ENCODE measurements at regions not wholly inside any gene's neighbourhood (a gene's known extent, or its start where the extent isn't known, plus 50 kb on each side); places are given as distances from the start of the nearest gene placed in this dataset.
A peak's percentile ranks its signal among the peaks of the same experiment; 100 is the strongest.

DNA sequence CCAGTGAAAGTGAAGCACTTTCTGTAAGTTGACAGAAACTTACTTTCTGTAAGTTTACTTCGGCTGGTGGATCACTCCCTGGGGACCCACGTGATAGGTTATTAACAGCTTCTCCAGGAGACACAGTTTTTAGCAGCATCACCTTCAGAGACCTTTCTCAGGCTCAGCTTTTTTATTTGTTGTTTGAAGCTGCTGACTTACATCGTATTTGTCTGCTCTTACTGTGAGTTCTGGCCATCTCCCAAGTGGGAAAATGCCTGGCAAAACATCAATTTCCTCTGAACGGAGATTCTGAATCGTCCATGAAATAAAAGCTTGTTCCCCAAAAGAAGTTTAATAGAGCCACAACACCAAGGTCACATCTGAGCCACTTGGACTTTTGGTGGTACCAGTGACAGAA lies 178.7 kb upstream of the PODXL start:
- Mint-ChIP-seq H3K27me3 (peaks cover 12% of the 10 kb centered on the region), H3K36me3 (no peaks in the 10 kb centered on the region)

DNA sequence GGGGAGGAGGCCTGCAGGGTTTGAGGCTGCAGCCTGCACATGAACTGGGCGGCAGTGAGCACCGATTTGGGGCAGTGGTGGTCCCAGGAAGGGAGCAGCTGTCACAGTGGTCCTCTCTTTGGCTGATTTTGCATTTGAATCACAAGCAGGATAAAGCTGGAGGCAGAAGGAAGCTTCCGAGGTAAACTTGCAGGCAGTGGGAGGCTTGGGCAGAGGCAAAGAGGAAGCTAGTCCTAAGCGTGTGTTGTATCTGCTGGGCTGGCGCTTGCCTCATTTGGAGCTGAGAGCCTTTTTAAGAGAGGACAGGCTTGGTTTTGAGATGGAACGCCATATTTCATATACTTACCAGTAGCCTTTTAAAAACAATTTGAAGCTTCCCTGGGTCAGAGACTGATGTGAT lies 177.2 kb upstream of the PODXL start:
- no peaks in the 10 kb centered on the region for H3K36me3 Mint-ChIP-seq
- H3K27ac Mint-ChIP-seq: peak overlapping the region in 1 of 3 donors; percentile 43
- peaks cover 12% of the 10 kb centered on the region for H3K27me3 Mint-ChIP-seq
- H3K4me1 Mint-ChIP-seq: no peaks in the 10 kb centered on the region
- H3K9me3 Mint-ChIP-seq: peaks cover 0 to 7% (median 4%) of the 10 kb centered on the region in 3 donors
- no peak overlapping the region for H3K4me3 Mint-ChIP-seq

More for the DNA sequence above, 178.7 kb upstream of the PODXL start:
- Mint-ChIP-seq H3K4me3 (no peak overlapping the region), H3K4me1 (no peaks in the 10 kb centered on the region), H3K27ac (no peak overlapping the region), H3K9me3 (peaks cover 0 to 3% (median 0%) of the 10 kb centered on the region in 3 donors)

DNA sequence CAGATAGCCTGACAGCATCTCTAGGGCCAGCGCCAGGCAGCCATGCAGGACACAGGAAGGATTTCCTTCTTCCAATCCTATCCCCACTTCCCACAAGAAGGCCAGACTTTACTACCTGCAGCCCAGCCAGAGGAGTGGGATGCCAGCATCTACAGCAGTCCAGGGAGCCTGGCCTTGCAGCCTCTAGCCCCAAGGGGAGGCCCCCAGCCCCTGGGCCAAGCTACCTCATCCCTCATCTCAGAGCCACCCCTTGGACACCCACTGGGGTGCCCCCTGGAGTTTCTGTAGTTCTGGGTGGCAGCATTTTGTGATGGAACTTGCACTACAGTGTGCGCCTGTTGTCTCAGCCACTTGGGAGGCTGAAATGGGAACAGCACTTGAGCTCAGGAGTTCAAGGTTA lies 170.8 kb upstream of the PODXL start:
- no peaks in the 10 kb centered on the region for H3K36me3 Mint-ChIP-seq
- H3K4me1 Mint-ChIP-seq: no peaks in the 10 kb centered on the region
- H3K27me3 Mint-ChIP-seq: peaks cover 15% of the 10 kb centered on the region
- H3K9me3 Mint-ChIP-seq: peaks cover 0 to 7% (median 4%) of the 10 kb centered on the region in 3 donors
- no peak overlapping the region for H3K4me3 Mint-ChIP-seq
- H3K27ac Mint-ChIP-seq: no peak overlapping the region

DNA sequence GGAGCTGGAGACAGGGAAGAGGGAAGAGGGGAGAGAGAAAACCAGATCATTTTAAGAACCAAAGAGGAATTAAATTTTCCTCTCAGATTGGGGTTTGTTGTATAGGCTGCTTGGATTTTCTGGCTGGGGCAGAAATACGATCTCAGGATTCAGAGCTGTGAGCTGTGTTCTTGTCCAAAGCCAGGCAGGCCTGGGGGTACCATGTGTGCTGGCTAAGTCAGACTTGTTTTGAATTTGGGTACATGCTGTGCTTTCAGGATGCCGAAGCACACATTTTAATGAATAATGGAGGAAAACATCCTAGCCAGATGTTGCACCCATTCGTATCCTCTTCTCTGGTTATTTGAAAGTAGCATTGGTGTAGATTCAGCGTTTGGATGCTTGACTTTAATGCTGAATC lies 170.3 kb upstream of the PODXL start:
- Mint-ChIP-seq H3K4me3 (no peak overlapping the region), H3K27me3 (peaks cover 12% of the 10 kb centered on the region), H3K36me3 (no peaks in the 10 kb centered on the region), H3K27ac (no peak overlapping the region), H3K9me3 (peaks cover 0 to 5% (median 4%) of the 10 kb centered on the region in 3 donors), H3K4me1 (no peaks in the 10 kb centered on the region)

DNA sequence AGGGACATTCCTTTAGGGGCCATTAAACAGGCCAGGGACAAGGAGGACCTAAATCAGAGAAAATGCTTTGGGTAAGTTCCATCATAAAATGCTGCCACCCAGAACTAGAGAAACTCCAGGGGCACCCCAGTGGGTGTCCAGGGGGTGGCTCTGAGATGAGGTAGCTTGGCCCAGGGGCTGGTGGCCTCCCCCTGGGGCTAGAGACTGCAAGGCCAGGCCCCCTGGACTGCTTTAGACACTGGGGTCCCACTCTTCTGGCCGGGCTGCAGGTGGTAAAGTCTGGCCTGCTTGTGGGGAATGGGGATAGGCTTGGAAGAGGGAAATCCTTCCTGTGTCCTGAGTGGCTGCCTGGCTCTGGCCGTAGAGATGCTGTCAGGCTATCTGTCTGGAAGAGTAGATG lies 169.6 kb upstream of the PODXL start:
- Mint-ChIP-seq H3K36me3 (no peaks in the 10 kb centered on the region), H3K27ac (no peak overlapping the region), H3K4me3 (no peak overlapping the region), H3K4me1 (no peaks in the 10 kb centered on the region), H3K9me3 (peaks cover 0 to 5% (median 4%) of the 10 kb centered on the region in 3 donors), H3K27me3 (peaks cover 12% of the 10 kb centered on the region)

DNA sequence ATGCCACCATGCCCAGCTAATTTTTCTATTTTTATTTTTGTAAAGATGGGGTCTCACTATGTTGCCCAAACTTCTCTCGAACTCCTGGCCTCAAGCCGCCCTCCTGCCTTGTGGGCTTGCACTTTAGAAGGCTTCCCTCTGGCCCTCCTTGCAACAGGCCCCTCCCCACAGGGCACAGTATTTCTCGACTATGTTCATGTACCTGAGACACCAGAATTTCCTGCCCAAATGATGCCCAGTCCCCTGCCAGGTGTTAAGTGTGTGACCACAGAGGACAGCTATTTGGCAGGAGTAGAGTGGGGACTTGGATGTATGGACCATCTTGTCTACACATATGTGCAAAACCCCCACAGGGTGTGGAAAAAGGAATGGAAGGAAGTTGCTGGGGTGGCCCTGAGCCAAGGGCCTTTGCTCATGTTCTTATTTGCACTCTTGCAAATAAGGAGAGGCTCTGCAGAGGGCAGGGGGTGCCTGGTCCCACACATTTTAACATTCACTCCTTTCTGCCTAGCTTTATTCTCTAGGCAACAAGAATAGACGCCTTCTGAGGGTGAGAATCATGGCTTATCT lies 168.4 kb upstream of the PODXL start:
- Mint-ChIP-seq H3K9me3 (peaks cover 0 to 5% (median 4%) of the 10 kb centered on the region in 3 donors), H3K27me3 (peaks cover 18% of the 10 kb centered on the region), H3K4me3 (no peak overlapping the region), H3K27ac (peak overlapping the region in 1 of 3 donors; percentile 59), H3K36me3 (no peaks in the 10 kb centered on the region), H3K4me1 (no peaks in the 10 kb centered on the region)

DNA sequence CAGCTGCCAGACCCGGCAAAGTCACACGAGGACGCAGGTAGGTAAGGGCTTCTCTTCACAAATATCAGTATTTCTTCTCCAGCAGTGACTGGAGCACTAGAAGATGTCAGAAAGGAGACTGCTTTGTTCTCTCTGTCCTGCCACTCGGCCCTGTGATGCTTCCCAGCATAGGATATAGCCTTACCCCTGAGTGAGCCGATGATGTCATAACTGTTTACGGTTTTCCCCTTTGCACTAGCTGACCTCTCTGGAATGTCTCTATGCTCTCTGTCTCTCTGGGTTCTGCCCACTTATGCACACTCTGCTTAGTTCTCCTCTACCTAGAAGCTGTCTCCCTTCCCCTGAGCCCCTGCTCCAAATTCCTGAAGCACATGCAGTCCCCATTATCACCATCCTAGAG lies 167.5 kb upstream of the PODXL start:
- Mint-ChIP-seq H3K27ac (no peak overlapping the region), H3K9me3 (peaks cover 0 to 4% (median 3%) of the 10 kb centered on the region in 3 donors), H3K4me1 (no peaks in the 10 kb centered on the region), H3K4me3 (no peak overlapping the region), H3K27me3 (peaks cover 18% of the 10 kb centered on the region), H3K36me3 (no peaks in the 10 kb centered on the region)

DNA sequence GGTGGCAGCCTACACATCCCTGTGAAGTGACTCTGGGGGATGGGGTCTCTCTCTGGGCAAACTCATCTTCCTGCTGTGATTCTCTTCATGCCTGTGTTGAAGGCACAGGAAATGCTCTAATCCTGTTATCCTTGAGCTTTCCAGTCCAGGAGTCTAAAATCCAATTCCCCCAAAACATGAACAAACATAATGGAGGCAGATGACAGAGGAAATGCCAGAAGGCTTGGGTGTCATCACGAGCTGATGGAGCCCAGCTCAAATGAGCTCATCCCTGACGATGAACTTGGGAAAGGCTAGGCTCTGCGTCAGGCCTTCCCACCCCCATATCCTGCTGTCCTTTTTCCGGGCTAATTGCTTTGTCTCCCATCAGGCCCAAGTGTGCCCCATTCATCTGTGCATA lies 165.9 kb upstream of the PODXL start:
- H3K36me3 Mint-ChIP-seq: no peaks in the 10 kb centered on the region
- H3K9me3 Mint-ChIP-seq: no peaks in the 10 kb centered on the region

DNA sequence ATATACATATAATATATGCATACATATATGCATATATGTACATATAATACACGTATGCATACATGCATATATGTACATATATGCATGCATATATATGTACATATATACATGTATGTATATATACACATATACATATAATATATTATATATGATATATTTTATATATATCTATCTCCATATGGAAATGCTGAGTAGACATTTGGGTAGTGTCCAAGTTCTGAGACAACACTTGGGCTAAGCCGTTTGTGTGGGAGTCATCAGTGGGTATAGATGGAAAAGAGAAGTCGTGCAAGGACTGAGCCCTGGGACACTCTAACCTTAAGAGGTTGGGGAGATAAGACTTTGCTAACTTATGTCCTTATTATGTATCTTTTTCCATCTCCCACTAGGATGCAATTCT lies 165.2 kb upstream of the PODXL start:
- no peak overlapping the region for H3K4me3 Mint-ChIP-seq
- no peaks in the 10 kb centered on the region for H3K4me1 Mint-ChIP-seq
- no peaks in the 10 kb centered on the region for H3K36me3 Mint-ChIP-seq
- H3K9me3 Mint-ChIP-seq: no peaks in the 10 kb centered on the region
- H3K27me3 Mint-ChIP-seq: peaks cover 19% of the 10 kb centered on the region
- no peak overlapping the region for H3K27ac Mint-ChIP-seq

More for the DNA sequence above, 165.9 kb upstream of the PODXL start:
- Mint-ChIP-seq H3K27ac (no peak overlapping the region), H3K4me3 (no peak overlapping the region), H3K4me1 (no peaks in the 10 kb centered on the region), H3K27me3 (peaks cover 15% of the 10 kb centered on the region)

DNA sequence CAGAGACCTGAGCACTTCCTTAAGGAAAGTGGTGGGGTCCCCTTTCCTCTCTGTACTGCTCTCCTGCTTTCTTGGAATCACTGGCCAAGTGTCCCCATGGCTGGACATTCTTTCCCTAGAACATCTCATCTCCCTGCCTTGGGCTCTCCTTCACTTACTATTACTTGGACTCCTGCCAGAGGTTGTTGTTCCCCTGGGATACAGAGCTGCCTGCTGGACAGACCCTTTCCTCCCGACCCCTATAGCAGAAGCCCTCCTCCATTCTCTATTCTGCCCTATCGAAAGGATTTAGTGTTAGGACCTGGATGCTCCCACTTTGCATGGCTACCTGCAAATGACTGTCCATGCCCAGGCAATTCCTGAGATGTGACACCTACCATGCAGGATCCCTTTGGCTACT lies 164.3 kb upstream of the PODXL start:
- no peak overlapping the region for H3K4me3 Mint-ChIP-seq

DNA sequence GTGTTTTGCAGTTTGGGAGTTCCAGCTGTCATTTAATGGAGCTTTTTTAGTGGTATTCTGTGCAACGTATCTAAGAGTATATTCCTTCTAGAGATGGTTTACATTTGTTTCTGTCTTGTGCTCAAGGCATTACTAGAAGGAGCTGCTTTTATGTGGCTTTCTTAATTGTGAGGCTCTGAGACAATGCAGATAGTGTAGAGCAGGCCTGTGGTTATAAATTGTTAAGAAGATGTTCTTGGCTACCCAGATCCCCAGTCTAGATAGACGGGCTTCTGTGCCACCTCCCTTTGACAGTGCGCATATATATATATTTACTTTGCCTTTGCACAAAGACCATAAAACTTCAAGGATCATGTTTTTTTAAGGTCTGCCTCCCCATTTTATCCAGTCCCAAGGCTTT lies 160.8 kb upstream of the PODXL start:
- H3K36me3 Mint-ChIP-seq: no peaks in the 10 kb centered on the region
- H3K4me3 Mint-ChIP-seq: no peak overlapping the region
- peaks cover 11% of the 10 kb centered on the region for H3K27me3 Mint-ChIP-seq
- no peaks in the 10 kb centered on the region for H3K4me1 Mint-ChIP-seq
- H3K9me3 Mint-ChIP-seq: no peaks in the 10 kb centered on the region
- H3K27ac Mint-ChIP-seq: no peak overlapping the region

More for the DNA sequence above, 164.3 kb upstream of the PODXL start:
- Mint-ChIP-seq H3K4me1 (no peaks in the 10 kb centered on the region), H3K9me3 (no peaks in the 10 kb centered on the region), H3K36me3 (no peaks in the 10 kb centered on the region), H3K27ac (no peak overlapping the region), H3K27me3 (peaks cover 18% of the 10 kb centered on the region)

DNA sequence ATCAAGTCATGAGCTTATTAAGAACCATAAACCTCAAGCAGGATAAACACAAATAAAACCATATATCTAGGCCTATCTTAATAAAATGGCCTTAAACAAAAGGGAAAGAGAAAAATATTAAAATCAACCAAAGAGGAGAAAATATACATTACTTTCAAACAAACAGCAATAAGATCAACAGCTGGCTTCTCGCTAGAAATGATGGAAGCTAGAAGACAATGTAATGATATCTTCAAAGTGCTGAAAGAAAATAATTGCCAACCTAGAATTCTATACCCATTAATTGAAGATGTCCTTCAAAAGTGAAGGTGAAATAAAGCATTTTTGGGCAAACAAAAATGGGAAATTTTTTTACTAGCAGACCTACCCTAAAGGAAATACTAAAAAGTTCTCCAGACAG lies 142.9 kb upstream of the PODXL start:
- no peaks in the 10 kb centered on the region for H3K36me3 Mint-ChIP-seq
- peaks cover 0 to 12% (median 4%) of the 10 kb centered on the region in 3 donors for H3K9me3 Mint-ChIP-seq
- no peak overlapping the region for H3K4me3 Mint-ChIP-seq
- H3K27me3 Mint-ChIP-seq: no peaks in the 10 kb centered on the region
- H3K27ac Mint-ChIP-seq: no peak overlapping the region
- H3K4me1 Mint-ChIP-seq: peaks cover 0 to 1% (median 0%) of the 10 kb centered on the region in 3 donors

DNA sequence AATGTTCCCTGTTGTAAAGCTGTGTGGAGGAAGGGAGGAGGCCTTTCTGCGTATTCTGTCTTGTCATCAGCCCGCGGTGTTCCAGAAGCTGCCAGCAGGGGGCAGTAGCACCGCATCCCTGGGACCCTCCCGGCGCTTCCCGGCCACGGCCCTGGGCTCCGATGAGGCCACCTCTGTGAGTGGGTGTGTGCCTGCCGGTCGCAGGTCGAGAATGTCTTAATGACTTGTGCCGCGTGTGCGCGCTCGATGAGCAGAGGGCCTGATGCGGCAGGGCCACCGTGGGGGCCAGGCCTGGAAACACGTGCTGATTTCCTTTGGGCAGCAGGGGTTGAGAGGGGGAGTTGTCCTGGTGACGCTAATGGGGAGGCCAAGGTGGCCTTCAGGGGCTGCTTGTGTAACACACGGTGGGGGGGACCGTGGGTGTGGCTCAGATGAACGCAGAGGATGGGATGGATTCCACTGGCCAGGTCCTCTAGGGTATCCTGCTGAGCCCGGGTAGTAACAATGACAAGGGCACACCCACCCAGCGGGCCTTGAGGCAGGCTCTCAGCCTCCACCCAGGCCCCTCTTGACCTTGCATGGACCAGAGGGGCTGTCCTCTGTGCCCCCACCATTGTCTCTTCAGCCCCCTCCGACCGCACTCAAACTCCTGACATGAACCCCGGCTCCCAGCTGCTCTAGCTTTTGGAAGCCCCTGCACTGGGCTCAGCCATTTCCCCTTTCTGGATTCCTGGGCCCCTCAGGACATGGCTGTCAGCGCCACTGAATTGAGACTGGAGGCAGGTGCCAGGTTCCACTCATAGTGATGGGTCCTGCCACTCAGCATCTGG lies 135.9 kb upstream of the PODXL start:
- peaks cover 33% of the 10 kb centered on the region for H3K27me3 Mint-ChIP-seq
- H3K4me1 Mint-ChIP-seq: peaks cover 0 to 6% (median 4%) of the 10 kb centered on the region in 3 donors
- H3K36me3 Mint-ChIP-seq: no peaks in the 10 kb centered on the region
- no peak overlapping the region for H3K4me3 Mint-ChIP-seq
- H3K9me3 Mint-ChIP-seq: peaks cover 0 to 1% (median 0%) of the 10 kb centered on the region in 3 donors
- no peak overlapping the region for H3K27ac Mint-ChIP-seq

DNA sequence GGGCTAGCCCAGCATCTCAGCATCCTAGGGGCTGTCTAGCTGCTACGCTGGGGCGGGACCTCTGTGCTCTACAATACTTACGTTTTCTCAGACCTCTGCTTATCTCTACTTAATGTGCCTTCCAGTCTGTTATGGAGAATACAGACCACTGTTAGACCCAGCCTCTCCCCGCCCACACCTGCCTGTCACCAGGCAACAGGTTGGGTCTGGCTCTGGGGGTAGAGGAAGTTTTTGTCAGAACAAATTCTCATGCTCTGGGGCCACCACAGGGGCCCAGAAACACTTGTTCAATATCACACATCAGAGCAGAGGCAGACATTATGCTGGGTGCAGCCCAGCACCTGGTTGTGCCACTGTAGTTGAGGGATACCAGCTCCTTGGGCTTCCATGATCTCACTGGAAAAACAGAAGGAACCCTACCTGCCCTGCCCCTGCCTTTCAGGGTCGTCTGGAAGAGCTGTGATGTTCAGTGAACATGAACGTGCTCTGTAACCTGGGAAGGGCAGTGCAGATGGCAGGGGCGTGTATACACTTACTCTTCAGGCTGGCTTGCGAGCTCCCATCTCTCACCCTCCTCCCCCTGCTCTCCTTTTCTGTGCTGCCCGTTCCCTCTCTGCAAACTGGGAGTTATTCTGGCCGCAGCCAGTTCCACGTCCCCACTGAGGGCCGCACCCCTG lies 135.2 kb upstream of the PODXL start:
- Mint-ChIP-seq H3K4me3 (peak overlapping the region in 1 of 4 donors; percentile 76), H3K27me3 (peaks cover 37% of the 10 kb centered on the region), H3K9me3 (peaks cover 0 to 1% (median 0%) of the 10 kb centered on the region in 3 donors), H3K4me1 (peaks cover 0 to 6% (median 4%) of the 10 kb centered on the region in 3 donors), H3K27ac (no peak overlapping the region), H3K36me3 (no peaks in the 10 kb centered on the region)

DNA sequence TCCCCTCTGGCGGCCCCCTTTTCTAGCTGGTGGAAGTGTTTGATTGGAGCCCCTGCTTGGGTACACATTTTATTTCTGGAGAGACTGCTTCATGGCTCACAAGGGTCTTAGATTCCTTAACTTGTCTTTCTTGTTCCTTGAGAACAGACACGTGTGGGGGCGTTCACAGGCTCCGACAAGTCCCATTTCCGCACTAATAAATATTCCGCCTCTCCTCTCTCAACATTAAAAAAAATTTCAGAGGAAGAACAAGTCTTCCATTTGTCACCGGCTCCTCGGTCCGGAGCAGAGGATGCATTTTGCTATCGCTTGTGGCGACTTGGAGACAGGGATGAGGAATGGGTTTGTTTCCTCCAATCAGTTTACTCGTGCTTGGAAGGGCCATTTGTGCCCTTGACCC lies 134.0 kb upstream of the PODXL start:
- H3K4me3 Mint-ChIP-seq: no peak overlapping the region
- peaks cover 37% of the 10 kb centered on the region for H3K27me3 Mint-ChIP-seq
- peaks cover 0 to 6% (median 4%) of the 10 kb centered on the region in 3 donors for H3K4me1 Mint-ChIP-seq
- no peak overlapping the region for H3K27ac Mint-ChIP-seq
- H3K9me3 Mint-ChIP-seq: peaks cover 0 to 1% (median 0%) of the 10 kb centered on the region in 3 donors
- H3K36me3 Mint-ChIP-seq: no peaks in the 10 kb centered on the region
